NB4 (cell line): ENCODE measurements at regions not wholly inside any gene's neighbourhood (a gene's known extent, or its start where the extent isn't known, plus 50 kb on each side); places are given as distances from the start of the nearest gene placed in this dataset.

Experiments used
- DNase-seq: peaks from one replicate; pipeline ENCODE4 v3.0.0; 2010; ENCODE audit warnings: low read depth
- H3K4me3 ChIP-seq: one replicate; pipeline ENCODE4 v1.5.1; 2011; ENCODE audit warnings: mild to moderate bottlenecking, low read depth, low read length, moderate library complexity
- MYC ChIP-seq: IDR thresholded peaks from 2 replicates; pipeline ENCODE4 v1.6.1; 2011; ENCODE audit warnings: low read depth, low read length
- POLR2A ChIP-seq: IDR thresholded peaks from 2 replicates; pipeline ENCODE4 v1.6.1; 2011; ENCODE audit warnings: mild to moderate bottlenecking; ENCODE audit not compliant: insufficient read length; ENCODE audit errors: extremely low read depth
- TF ChIP-seq, protein P1 (sequence below): IDR thresholded peaks from 2 replicates; pipeline ENCODE4 v1.6.1; 2011; ENCODE audit warnings: low read depth, low read length
- TF ChIP-seq, protein P2 (sequence below): IDR thresholded peaks from one replicate; pipeline ENCODE4 v1.5.1; 2012; ENCODE audit warnings: low read depth, low read length

DNA sequence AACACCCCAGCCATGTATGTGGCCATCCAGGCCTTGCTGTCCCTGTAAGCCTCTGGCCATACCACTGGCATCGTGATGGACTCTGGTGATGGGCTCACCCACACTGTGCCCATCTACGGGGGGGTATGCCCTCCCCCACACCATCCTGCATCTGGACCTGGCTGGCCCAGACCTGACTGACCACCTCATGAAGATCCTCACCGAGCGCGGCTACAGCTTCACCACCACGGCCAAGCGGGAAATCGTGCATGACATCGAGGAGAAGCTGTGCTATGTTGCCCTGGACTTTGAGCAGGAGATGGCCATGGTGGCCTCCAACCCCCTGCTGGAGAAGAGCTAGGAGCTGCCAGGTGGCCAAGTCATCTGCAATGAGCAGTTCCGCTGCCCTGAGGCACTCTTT lies 80.4 kb upstream of the ZCCHC2 start:
- no peak overlapping the region for H3K4me3 ChIP-seq
- TF ChIP-seq, protein P1, sequence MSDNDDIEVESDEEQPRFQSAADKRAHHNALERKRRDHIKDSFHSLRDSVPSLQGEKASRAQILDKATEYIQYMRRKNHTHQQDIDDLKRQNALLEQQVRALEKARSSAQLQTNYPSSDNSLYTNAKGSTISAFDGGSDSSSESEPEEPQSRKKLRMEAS, result no peak
- TF ChIP-seq POLR2A, result no peak
- no peak for TF ChIP-seq MYC
- TF ChIP-seq, protein P2, sequence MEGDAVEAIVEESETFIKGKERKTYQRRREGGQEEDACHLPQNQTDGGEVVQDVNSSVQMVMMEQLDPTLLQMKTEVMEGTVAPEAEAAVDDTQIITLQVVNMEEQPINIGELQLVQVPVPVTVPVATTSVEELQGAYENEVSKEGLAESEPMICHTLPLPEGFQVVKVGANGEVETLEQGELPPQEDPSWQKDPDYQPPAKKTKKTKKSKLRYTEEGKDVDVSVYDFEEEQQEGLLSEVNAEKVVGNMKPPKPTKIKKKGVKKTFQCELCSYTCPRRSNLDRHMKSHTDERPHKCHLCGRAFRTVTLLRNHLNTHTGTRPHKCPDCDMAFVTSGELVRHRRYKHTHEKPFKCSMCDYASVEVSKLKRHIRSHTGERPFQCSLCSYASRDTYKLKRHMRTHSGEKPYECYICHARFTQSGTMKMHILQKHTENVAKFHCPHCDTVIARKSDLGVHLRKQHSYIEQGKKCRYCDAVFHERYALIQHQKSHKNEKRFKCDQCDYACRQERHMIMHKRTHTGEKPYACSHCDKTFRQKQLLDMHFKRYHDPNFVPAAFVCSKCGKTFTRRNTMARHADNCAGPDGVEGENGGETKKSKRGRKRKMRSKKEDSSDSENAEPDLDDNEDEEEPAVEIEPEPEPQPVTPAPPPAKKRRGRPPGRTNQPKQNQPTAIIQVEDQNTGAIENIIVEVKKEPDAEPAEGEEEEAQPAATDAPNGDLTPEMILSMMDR, result no peak
- DNase-seq, result no peak

DNA sequence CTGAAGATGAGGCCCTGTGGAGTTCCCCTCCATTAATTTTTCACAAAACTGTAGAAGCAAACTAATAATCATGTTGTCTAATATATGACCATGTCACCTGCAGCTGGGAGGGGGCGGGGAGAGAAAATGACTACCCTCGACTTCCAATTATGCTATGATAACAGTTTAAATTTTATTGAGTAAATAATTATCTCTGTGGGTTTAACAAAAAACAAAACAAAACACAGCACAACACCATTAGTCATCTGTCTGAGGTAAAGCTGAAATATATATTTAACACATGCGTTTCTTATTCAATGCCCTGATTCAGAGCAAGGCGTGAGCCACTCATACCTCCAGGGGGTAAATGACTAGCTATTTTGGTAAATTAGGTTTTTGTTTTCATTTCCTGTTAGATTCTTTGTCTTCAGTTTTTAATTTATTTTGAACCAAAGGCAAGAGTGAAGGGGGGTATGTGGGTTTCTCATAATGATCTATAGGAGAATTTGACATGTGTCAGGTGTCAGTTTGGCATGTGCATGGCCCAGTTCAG lies 77.4 kb upstream of the ZCCHC2 start:
- TF ChIP-seq, protein P2, result no peak
- no peak for TF ChIP-seq MYC
- no peak for DNase-seq
- no peak overlapping the region for H3K4me3 ChIP-seq

DNA sequence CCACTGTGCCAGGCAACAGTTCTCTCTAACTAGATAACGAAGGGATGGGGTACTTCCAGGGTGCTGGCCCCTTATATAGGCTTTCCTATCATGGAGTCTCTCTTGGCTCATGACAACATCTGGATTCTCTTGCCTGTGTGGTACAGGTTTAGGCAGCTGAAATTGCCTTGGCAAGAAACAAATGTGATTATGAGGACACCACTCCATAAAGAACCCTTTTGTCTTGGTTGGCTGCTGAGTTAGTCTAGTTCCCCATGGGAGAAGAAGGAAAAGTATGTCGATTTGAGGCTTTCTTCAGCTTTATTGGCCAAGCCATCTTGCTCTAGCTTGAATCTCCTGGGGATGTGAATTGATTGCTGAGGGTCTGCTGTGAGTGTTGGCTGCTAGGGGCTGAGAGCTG lies 76.3 kb upstream of the ZCCHC2 start:
- no peak overlapping the region for H3K4me3 ChIP-seq
- DNase-seq, result no peak
- TF ChIP-seq, protein P2, result no peak

DNA sequence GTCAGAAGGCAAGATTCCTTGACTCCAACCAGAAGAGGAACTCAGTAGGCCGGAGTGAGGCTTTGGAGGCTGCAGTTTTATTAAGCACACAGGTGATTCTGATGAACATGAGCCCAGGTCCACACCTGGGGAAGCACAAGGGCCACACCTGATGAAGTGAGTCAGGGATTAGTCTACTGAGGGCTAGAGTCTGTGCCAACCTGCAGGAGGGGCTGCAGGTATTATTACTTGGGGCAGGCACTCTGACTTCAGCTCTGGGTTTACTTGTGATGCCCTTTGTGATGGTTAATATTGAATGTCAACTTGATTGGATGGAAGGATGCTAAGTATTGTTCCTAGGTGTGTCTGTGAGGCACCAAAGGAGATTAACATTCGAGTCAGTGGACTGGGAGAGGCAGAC lies 75.2 kb upstream of the ZCCHC2 start:
- TF ChIP-seq, protein P1, result no peak
- TF ChIP-seq MYC (no peak), POLR2A (no peak)
- TF ChIP-seq, protein P2, result no peak
- DNase-seq, result no peak
- no peak overlapping the region for H3K4me3 ChIP-seq

DNA sequence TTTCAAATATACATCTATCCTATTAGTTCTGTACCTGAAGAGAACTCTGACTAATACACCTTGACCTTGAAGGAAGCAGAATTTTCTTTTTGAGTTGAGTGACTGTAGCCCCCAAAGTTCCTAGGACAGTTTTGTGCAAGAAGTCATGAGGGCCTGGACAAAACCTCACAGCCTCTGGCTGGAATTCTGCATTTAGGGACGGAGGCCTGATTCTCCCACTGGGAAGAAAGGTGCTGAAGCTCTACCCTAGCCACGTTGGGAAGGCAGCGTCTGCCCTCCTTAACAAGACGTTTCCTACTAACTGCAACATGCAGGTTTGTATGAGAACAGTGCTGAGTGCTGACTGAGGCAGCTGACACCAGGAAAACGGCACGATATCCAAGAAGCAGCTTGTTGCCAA lies 74.4 kb upstream of the ZCCHC2 start:
- TF ChIP-seq, protein P1, result no peak
- TF ChIP-seq POLR2A (no peak), MYC (no peak)
- TF ChIP-seq, protein P2, result no peak
- no peak overlapping the region for H3K4me3 ChIP-seq
- no peak for DNase-seq

DNA sequence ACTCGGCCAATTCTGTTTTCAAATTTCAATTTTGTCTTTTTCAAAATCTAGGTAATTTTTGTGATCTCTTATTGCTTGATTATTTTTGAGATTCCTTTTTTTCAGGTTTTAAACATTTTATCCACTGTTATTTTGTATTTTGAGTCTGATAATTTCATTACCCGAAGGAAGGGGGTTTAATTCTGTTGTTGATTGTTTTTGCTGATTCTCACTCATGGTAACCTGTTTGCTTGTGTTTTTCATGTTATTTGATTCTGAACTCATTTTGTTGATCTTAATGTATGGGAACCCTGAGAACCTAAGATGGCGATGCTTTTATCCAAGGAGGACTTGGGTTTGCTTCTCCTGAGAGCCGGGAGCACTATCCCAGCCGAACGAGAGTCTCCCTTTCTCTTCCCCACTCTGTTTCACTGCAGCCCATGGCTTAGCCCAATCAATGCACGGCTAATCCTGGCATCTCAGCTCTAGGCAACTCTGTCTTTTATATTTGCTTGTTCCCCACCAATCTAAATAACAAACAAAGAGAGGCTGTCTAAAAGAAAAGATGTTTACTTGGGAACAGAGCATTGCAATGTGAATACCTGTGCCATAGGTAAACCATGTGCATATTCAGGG lies 73.2 kb upstream of the ZCCHC2 start:
- DNase-seq, result no peak
- TF ChIP-seq, protein P1, result no peak
- TF ChIP-seq POLR2A, result no peak
- TF ChIP-seq MYC, result no peak
- TF ChIP-seq, protein P2, result no peak

More for the DNA sequence above, 73.2 kb upstream of the ZCCHC2 start:
- no peak overlapping the region for H3K4me3 ChIP-seq
